HG03095 (cell line): ENCODE measurements at regions not wholly inside any gene's neighbourhood (a gene's known extent, or its start where the extent isn't known, plus 50 kb on each side); places are given as distances from the start of the nearest gene placed in this dataset.

Source experiments
- ATAC-seq: cut with Tn5 transposase; IDR thresholded peaks from one replicate; pipeline ENCODE4 v1.9.1; 2021; ENCODE audit warnings: moderate library complexity; ENCODE audit not compliant: unreplicated experiment

DNA sequence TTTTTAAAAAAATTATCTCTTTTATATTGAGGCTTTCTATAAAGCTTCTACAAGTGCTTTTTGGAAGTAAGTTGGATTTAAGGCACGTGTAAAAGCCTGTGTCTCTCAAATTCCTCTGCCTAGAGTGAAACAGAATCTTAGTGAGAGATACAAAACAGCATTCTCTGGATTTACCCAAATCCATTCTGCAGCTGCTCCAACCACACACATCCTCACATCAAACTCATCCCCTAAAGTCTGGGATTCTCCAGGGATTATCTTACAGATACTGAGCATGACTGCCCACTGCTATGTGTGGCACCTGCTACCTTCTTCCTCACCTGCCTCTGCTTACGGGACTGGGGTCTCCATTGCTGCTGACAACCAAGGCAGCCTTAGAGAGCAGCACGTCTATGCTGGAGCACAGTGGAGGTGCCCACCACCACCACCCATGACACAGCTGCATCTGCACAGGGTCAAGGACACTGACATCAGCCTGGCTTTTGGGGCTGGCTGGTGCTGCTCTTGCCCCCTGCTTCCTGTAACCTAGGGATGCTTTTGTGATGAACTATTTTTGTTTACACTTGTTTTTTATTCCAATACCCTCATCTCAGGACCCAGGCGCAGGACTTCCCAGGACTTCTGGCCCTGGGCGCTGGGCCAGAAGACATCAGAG, 139.2 kb upstream of the NAMPT start:
- ATAC-seq = no peak

DNA sequence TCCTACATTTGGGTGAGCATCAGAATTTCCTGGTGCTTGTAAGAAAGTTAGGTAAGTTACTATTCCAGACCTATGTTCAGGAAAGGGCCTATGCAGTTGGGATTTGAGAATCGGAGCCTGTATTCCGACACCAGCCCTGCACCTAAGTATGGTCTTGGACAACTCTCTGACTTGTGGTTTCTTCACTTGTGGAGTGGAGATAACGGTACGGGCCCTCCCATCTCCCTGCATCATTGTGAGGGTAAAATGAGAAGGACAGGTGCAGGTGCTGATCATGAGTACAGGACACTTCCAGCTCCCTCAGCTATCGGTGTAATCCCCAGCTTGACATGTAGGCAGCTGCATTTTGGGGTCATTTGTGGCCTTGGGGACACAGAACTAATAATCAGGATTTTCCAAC, 138.3 kb upstream of the NAMPT start:
- no peak for ATAC-seq

DNA sequence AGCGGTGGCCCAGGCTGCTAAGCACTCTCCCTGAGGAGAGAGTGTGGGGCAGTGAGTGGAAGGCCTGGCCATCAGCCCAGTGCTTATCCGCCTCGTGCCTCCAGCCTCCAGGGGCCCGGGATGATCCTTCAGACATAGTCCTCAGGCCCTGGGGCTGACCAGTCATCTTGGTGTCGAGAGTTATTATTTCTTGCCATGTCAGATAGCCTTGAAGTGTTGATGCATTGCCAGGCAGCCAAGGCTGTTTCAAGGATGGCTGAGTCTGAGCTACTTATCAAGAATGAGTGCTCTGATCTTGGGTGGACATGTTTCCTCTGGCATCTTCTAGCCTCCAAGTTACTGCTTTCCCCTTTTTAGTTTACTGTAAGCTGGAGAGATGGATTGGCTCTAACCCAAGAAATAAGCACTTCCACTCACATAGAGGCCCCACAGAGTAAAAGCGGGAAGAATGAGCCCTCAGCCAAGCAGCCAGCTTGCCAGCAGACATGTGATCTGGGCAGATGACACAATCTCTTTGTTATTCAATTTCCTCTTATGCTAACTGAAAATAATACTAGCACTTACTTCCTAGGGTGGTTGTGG, 136.5 kb upstream of the NAMPT start:
- no peak for ATAC-seq

DNA sequence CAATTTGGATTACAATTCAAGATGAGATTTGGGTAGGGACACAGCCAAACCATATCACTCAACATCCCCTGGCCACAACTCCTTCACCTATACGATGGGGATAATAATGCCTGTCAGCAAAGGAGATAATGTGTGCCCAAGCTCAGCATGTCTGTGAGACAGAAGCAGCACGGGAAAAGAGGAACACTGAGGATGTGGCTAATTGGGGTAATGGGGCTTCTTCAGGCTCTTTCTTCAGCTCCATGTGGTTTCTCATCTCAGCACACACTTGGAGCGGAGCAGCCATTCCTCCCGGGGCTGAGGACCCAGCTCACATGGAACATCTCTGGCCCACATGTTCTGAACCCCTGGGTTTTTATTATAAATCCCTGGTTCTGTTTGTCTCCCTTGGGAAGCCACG, 136.0 kb upstream of the NAMPT start:
- no peak for ATAC-seq

DNA sequence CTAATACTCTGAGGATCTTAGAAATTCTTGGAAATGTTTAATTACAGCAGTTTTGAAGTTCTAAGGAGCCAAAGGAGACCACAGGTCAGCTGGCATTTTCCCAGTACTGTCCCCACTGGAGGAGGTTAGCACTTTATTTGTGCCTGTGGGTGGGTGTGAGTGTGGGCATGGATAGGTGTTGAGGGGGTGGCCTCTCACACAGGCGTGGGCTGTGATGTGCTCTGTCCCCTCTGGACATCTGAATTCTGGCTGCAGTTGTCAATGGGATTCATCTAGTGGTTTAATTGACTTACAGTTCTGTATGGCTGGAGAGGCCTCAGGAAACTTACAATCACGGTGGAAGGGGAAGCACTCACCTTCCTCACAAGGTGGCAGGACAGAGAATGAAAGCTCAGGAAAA, 135.4 kb upstream of the NAMPT start:
- ATAC-seq = no peak

DNA sequence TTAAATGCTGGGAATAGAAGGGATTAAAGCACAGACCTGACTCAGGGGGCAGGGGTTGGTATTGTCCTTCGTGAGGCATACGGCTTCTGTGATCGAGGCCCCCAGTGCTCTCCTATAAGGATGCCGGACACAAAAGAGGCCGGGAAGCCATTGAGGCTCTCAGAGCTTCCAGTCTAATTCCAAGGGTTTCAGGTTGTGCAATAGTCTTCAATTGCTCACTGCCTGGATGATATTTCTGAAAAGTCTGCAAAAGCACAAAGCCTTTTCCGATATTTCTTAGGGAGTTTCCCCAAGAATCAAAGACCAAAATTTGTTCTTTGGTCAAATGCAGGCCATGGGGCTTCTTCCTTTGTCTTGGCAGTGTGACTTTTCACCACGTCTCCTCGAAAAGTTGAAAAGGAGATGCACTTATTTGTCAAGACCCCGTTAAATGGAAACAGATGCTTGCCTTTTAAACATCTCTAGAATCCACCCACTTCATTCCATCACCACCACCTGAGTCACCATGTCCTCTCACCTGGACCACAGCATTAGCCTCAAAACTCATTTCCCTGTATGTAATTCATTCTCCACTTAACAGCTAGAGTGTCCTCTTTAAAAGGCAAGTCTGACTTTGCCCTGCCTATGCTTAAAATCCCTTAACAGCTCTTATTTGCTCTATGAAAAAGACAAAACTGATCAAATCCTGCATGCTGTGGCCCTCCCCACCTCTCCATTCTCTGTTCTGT, 134.8 kb upstream of the NAMPT start:
- no peak for ATAC-seq

DNA sequence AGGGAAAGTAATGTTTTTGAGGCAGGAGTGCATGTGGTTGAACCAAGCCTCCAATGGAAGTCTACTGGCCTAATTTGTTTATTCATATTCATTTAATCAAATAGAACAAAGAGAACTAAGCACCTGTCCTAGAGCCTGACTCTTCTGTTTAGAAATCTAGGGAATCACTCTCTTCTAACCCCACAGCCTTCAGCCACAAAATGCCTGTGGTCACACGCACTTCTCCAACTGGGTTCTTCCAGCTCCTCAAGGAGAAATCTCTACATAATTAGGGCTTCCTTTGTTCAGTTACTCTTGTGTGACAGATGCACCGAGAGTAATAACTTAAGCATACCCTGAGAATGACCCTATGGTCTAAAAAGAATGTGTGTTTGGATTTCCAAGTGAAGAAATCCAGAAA, 133.7 kb upstream of the NAMPT start:
- ATAC-seq = no peak

DNA sequence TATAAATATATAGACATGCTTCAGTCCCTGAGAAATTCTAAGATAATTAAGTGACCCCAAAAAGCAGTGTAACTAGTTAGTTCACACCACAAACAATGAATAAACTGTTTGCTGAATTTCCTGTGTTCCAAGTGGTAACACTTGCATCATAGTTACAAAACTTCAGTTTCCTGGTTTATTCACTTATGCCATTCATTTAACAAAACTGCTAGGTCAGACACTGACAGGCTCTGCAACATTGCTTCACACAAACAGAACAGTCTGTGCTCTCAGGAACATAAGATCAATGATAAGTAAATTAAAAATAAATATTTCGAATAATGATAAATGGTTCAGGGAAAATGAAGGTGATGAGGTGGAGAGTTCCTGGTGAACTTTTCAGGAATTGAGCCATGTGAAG, 133.3 kb upstream of the NAMPT start:
- ATAC-seq = no peak

DNA sequence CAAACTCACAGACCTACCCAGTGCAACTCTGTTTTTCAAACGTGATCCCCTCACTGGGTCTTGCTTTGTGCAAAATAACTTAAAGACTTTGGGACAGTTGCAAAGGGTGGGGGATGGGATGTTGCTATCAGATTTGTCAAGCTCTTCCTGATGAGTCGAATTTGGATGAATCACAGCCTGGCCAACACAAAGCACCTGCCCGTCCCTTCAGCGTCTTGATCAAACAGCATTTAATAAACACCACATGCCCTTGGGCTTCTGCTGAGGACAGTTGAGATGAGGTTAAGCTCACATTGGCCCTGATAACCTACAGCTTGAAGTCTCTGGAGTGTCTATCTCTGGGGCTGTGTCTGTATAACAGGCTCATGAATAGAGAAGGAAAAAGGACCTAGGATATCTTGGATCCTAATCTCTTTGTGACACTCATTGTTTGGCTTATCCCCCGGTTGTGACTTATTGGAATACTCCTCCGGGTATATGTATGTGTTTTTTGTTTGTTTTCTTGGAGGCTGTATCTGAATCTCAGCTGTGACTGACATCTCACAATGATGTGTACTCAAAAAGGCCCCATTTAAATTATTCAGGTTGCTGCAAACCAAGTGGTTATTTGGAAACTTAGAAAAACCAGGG, 132.6 kb upstream of the NAMPT start:
- no peak for ATAC-seq

DNA sequence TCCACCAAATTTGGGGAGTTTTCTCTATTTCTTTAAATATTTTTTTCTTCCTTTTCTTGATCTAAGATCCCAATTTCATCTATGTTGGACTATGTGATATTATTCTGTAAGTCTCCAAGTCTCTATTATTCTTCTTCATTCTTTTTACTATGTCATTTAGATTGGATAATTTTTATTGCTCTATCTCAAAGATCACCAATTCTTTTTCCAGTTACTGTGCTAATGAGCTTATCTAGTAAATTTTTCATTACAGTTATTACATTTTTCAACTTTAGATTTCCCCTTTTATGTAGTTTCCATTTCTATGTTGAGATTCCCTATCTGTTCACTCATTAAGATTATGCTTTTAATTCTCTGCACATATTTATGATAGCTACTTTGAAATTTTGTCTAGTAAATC, 131.6 kb upstream of the NAMPT start:
- no peak for ATAC-seq

DNA sequence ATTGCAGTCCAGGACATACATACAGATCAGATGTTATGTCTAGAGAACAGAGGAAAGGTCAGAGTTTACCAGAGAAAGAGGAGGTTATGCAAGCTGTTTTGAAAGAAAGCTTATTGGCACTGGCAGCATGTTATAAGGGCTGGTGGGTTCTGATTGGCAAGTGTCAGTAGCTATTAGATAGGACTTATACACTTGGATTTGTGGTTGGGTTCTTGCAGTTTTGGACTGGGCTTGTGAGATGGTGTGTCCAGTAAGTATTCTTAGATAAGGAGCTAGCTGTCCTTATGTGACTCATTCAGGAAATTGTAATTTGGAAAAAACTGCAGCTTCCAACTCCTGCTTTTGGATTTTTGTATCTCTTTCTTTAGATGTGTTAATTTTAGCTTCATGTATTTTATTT, 130.7 kb upstream of the NAMPT start:
- ATAC-seq = no peak

DNA sequence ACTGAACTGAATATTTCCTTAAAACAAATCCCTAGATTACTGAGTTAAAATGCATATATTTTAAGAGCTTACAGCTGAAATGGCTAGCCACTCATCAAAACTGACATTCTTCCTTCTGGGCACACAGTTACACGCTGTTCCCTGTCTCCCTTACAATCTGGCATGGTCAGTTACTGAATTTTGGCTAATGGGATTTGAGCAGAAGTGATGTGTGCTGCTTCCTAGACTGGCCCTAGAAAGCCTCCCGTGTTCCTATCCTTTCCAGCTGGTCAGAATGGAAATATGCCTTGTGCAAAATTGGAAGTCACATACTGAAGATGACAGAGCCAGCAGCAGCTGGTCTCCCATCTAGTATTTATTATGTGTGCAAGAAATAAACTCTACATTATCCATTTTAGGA, 128.7 kb upstream of the NAMPT start:
- no peak for ATAC-seq

DNA sequence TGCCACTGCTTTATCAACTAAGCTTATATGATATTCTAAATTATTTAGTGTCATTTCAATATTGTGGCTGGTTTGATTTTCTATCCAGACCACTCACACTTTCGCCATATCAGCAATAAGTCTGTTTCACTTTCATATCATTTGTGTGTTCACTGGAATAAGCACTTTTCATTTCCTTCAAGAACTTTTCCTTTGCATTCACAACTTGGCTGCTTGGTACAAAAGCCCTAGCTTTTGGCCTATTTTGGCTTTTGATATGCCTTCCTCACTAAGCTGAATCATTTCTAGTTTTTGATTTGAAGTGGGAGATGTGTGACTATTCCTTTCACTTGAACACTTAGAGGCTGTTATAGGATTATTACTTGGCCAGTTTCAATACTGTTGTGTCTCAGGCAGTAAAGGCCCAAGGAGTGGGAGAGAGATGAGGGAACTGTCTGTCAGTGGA, 120.9 kb upstream of the NAMPT start:
- no peak for ATAC-seq

DNA sequence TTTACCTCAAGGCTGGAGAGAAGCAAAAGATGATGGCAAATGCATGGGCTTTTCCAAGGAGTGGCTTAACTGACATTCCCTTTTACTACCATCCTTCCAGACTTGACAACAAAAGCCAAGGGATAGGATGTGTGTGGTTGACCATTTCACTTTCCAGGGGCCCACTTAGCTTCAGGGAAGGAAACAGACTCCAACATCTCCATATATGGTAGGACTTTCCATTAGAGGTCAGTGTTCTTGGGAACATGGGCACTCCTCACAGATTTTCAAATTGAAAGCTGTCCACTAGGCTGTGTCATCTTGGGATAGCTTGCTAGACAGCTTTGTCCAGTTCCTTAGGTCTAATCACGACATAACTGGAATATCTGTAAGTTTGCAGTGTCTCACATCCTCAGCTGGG, 118.1 kb upstream of the NAMPT start:
- no peak for ATAC-seq

DNA sequence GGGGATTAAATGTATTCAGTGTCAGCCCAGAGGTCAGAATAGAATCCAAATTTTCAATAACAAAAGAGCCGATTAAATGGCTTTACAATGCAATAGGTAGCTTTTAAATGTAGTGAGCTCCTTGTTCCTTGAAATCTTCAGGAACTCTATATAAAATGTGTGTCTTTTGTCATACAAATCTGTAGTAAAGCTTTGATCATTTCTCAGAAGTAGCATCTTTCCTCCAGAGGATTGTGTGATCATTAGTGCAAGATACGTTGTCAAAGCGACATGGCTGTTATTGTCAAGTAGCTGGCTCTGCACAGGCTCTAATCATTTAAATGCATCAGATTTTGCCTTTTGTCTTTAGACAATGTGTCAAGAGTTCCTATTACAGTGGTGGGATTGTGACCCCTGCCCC, 116.1 kb upstream of the NAMPT start:
- no peak for ATAC-seq

DNA sequence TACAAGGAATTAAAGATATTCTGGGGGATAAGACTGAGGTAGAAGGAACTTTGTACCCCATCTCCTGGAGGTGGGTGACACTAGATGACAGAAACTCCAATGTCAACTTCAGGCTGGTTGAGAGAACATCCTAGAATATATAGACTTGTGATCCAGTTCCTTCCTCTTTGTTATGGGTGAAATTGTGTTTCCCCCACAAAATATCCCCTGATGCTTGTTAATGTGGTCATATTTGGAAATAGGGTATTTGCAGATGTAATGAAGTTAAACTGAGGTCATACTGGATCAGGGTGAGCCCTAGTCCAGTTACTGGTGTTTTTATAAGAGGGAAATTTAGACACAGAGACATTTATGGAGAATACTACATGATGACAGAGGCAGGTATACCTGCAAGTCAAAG, 114.0 kb upstream of the NAMPT start:
- no peak for ATAC-seq

DNA sequence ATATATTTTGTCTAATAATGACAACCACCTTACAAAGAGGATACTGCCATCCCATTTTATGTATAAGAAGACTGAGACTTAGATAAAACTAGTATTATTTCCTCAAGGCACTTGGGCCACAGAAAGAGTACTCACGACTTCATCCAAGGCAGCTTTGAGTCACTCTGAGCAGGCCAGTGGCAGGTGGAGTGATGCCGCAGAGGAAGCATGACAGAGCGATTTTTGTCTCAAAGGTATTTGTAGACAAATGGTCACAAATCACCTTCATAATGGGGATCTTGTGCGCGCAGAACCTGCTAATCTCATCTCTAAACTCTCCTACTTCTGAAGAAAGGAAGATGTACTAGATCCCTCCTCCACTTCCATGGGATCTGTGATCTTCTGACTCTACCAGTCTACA, 113.2 kb upstream of the NAMPT start:
- ATAC-seq = no peak

DNA sequence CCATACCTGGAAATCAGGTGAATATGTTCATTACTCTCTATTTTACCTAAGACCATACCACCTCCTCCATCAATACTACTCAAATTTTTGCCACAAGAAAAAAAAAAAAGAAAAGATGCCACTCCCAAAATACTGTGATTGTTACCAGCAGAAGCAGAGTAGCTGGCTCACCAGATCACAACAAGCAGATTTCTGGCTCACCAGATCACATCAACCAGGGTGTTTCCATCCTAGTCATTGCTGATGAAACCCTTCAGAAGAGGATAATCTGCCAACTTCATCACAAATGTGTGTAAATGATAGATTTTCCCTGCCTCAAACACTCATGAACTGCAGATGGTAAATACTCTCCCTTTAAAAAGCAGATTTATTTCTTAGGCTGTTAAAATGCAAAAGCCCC, 109.7 kb upstream of the NAMPT start:
- ATAC-seq = no peak

DNA sequence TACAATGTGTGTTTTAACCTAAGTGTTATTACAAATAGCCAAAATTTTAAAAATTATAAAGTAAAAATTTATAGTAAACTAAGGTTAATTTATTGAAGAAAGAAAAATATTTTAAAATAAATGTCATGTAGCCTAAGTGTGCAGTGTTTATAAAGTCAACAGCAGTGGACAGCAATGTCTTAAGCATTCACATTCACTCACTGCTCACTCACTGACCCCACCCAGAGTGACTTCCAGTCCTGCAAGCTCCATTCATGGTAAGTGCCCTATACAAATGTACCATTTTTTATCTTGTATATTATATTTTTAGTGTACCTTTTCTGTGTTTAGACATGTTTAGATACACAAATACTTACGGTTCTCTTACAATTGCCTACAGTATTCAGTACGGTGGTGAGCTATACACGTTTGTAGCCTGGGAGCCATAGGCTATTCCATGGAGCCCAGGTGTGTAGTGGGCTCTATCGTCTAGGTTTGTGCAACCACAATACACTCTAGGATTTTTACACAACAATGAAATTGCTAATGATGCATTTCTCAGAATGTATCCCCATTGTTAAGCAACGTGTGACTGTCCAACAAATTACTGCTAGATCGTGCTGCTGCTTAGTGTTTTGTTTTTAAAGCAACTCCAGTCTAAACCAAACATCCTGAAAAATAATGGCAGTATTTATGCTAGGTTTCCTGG, 108.9 kb upstream of the NAMPT start:
- no peak for ATAC-seq

DNA sequence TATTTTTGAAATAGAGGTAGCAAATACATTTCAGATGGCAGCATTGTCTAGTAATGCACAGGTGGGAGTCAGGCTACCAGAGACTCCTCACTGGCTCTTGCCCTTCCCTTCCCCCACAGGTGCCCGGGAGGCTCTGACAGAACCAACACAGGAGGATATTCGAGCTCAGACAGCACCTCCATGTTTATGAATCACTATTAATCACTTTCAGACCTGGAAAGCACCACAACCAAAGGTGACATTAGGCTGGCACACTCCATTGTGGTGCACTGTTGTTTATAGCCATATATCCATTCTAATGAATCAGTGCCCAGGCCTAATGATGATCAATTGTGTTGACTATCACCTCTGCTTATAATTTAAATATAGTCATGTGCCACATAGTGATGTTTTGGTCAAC, 107.8 kb upstream of the NAMPT start:
- ATAC-seq = no peak

DNA sequence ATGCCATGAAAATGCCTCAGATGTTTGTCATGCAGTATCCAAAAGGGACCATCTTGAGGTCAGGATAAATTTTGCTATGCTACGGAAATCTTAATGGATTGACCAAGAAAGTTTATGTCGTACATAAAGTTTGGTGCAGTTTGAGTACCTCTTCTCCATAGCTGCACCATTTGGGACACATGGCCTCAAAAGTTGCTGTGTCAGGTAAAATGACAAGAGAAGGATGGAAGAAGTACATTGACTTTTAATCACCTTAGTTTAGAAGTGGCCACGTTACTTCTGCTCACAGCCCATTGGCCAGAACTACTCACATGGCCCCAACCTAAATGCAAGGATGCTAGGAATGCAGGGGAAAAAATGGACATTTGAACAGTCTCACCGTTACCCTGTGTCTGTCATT, 107.4 kb upstream of the NAMPT start:
- ATAC-seq = no peak

DNA sequence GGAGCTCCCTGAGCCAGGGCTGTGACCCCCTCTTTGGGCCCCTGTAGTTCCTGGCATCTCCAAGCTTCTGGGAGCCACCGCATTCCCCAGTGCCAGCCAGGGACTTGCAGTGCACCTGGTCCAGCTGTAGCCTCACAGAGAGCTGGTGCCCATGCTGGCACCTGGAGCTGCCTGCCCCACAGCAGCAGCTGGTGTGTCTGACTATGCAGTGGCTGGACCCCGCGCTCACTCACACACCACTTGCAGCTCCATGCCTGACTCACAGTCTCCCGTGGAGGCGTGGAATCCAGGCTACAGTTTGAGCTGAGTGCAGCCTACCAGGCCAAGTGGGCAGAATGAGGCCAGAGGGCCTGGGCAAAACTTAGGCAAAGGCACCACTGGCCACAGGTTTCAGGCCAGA, 102.2 kb upstream of the NAMPT start:
- ATAC-seq = no peak
